H54 (cell line): ENCODE measurements at regions not wholly inside any gene's neighbourhood (a gene's known extent, or its start where the extent isn't known, plus 50 kb on each side); places are given as distances from the start of the nearest gene placed in this dataset.
A peak's percentile ranks its signal among the peaks of the same experiment; 100 is the strongest.
"Not testable (repeated sequence)": the region's sequence is repeated elsewhere in the genome, so short reads cannot be mapped to it uniquely, and the experiment has no call there.

Experiments
- DNase-seq: peaks from one replicate; pipeline ENCODE4 v3.0.0; 2011; ENCODE audit warnings: low spot score, mixed read lengths; ENCODE audit not compliant: insufficient read length
- FAIRE-seq: peaks from 3 replicates; lab custom pipeline; 2011; peaks lifted over from hg19 to GRCh38; lab: Jason Lieb, UNC
- POLR2A ChIP-seq: IDR thresholded peaks from 2 replicates; pipeline ENCODE4 v1.6.1; 2011; ENCODE audit warnings: low read depth, mild to moderate bottlenecking, low read length

GRCh38 chr2:105502625-105503334 lies 103.9 kb upstream of the FHL2 start:
- DNase-seq (no peak), FAIRE-seq (peak; percentile 41)
- no peak for TF ChIP-seq POLR2A

DNA sequence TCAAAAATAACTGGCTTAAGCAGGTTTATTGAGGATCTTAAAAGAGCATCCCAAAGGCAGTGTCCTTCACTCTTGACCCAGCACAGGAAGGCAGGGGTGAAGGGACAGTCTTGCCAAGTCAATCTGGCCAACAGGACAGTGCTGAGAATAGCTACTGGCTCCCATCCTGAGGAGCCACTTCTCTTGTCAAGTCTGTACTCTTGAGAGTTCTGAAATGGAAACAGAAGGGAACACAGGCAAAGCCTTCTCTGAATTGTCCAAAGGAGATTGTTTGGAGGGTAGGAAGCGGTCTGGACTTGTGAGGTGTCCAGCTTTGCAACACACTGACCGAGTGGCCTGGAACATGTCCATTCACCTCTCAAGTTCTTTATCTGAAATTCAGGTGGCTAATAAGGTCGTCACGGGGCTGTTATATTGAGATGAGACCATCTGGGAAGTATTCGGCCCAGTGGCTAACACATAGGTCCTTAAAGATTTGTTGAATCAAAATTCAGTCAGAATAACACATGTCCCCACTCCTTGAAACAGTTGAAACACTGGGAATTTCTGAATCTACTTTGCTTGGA lies 99.5 kb upstream of the FHL2 start:
- DNase-seq, result no peak
- TF ChIP-seq POLR2A, result no peak
- no peak for FAIRE-seq

DNA sequence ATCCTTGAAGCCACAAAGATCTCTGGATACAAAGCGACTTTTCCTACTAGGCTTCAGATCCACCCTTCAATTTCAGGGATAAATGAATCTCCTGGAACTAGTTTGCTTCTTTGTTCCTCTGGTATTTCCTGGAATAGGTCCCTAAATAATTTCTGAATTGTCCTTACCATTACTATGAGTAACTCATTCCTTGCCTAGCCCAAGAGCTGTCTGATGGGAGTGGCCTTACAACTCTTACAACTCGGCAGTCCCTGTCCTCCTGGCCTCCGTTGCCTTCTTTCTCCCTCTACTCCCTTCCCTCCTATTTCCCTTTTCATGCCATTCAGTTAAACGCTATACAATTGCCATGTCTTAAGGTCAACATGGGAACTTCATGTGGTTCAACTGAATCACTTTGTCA lies 98.2 kb upstream of the FHL2 start:
- peak; percentile 15 for FAIRE-seq
- no peak for DNase-seq
- TF ChIP-seq POLR2A, result no peak

DNA sequence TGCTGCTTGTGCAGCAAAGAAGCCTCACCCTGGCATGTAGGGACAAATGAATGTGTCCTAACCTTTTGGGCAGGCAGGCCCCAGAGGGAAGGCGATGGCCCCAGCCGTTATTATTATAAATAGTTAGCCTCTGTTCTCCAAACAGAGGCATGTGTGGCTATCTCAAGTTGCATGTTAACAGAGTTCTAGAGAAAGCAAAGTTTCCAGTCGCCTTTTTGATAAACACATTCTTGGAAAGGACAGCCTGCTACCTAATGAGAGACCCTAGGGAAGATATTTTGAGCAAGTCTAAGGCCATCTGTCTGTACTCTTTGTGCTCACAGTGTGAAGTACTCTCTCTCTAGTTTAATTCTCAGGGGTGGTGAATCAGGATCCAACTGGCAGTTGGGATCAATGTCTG lies 97.4 kb upstream of the FHL2 start:
- DNase-seq, result no peak
- FAIRE-seq, result no peak
- TF ChIP-seq POLR2A, result no peak

- no peak for TF ChIP-seq POLR2A
- FAIRE-seq (no peak), DNase-seq (no peak)
Measured at GRCh38 chr2:105494683-105495425, 96.0 kb upstream of the FHL2 start.

DNA sequence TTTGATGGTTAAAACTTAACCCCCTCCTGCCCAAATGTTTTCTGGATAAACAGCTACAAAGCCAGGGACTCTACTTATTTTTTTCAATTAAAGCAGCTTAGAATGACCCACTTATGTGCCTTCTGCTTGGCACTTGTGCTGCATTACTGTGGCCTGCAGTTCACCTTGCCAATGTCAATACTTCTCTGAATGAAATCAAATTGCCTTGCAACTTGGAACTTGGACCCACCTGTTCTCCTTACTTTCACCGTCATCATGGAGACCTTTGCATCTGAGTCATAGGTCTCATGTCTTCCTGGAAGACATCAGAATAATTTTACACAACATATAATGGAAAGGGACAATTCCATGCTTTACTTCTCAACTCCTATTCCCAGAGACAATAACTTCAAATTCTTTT lies 92.1 kb upstream of the FHL2 start:
- TF ChIP-seq POLR2A, result no peak
- DNase-seq (no peak), FAIRE-seq (no peak)

DNA sequence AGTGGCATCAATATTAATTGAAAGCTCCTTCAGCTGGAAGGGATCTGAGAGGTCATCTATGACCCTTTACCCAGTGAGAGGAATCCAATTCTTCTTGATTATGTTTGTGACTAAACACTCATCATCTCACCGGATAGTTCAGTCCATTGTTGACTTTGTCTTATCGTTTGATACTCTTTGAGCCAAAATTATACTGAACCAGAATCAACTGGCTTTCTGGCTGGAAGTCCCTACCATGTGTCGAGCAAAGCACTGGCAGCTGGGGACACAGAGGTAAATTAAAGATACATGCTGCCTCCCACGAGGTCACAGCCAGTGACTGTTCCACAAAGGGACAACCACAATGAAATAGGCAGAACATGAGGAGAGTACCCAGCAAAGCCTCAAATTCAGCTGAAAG lies 91.4 kb upstream of the FHL2 start:
- TF ChIP-seq POLR2A, result no peak
- no peak for FAIRE-seq
- no peak for DNase-seq

GRCh38 chr2:105489168-105489878 lies 90.5 kb upstream of the FHL2 start:
- DNase-seq (no peak), FAIRE-seq (no peak)
- no peak for TF ChIP-seq POLR2A

DNA sequence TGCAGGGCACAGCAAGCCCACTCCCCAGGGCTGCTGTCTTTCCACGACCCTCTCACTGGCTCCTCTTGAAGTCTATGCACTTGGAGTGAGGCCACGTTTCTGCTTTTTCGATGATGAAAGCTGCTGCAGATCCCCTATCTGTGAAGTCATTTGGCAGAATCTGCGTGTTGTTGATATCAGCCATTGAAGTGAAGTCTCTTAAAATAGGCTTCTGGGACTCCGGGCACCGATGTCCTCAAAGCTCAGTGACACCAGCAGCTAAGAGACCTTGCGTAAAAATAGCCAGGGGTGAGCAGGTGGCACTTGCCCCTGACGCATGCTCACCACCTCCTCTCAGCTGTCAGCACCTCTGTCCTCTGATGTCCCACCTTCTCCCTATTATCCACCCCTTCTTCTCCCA lies 89.4 kb upstream of the FHL2 start:
- DNase-seq, result no peak
- no peak for TF ChIP-seq POLR2A
- no peak for FAIRE-seq

DNA sequence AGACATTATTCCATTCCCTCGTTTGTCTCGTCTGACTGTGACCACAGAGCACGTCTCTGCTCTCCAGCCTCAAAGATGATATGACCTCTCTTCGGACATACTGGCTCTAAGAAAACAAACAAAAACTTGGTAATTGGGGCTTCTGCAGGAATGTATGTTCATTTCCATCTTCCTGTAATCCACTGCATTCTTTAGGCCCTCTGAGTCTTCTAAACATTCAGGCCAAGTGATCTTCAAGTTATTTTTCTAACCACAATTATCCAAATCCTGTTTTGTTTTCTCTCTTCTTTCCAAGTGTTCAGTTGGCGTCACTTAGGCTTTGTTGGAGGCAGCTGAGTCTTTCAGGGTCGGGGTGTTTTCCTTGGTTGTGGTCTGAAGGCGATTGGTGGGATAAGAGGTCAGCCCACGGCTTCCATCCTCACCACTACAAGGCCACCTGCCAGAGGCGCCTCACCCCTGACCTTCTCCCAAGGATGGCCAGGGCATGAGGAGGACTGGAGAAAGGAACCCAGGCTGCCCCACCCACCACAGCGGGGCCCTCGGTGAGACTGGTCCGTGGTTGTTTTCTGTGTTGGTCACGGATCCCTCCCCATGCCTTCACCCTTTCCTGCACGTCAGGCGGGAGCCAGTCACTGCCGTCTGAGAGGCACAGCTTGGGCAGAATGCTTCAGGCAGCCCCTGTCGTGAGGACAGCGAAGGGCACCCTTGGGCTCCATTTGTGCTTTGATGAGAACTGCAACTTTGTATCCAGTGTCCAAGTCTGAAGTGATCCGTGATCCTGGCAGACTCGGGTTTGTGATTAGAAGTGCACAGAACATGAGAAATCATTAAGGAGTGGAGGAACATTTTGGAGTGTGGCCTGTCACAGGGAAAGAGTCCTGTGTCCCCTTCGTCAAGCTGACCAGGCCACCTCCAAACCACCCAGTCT lies 88.6 kb upstream of the FHL2 start:
- TF ChIP-seq POLR2A, result no peak
- FAIRE-seq, result peak; percentile 38

GRCh38 chr2:105486762-105487141 lies 87.9 kb upstream of the FHL2 start:
- no peak for TF ChIP-seq POLR2A
- FAIRE-seq, result no peak
- DNase-seq, result no peak

More for the DNA sequence above, 88.6 kb upstream of the FHL2 start:
- DNase-seq, result no peak

DNA sequence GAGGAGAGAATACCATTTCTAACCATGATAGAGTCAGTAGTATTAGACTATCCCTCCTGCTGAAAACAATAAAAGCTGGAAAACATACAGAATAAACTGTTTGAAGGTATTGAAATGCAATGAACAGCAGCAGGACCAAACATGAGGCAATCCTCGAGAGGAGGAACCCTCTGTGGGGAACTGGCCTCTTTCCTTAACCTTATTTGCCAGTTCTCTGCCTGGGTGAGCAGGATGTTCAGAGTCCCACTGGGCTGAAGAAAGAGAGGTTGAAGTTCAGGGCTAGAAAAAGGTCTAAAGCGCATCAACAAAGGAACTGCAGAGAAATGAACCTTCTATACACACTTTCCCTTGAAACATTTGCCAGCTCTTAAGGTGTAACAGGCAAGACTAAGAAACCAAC lies 79.8 kb upstream of the FHL2 start:
- no peak for DNase-seq
- TF ChIP-seq POLR2A, result no peak
- no peak for FAIRE-seq

DNA sequence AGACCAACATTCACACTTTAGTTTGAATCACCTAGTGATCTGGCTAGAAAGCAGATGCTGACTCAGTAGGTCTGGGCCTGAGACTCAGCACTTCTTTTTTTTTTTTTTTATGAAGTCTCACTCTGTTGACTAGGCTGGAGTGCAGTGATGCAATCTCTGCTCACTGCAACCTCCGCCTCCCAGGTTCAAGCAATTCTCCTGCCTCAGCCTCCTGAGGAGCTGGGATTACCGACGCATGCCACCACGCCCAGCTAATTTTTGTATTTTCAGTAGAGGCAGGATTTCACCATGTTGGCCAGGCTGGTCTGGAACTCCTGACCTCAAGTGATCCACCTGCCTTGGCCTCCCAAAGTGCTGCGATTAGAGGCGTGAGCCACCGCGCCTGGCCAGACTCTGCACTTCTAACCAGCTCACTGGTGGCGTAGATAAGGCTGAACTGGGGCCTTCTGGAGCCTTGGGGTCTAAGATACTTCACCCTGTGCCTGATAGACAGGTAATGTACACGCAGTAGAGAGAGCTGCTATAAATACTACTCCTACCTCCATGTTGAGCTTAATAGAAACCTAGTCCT lies 78.3 kb upstream of the FHL2 start:
- DNase-seq, FAIRE-seq: not testable (repeated sequence)
